Heart left ventricle (tissue), 16 donors: ENCODE measurements at regions not wholly inside any gene's neighbourhood (a gene's known extent, or its start where the extent isn't known, plus 50 kb on each side); places are given as distances from the start of the nearest gene placed in this dataset.

Source experiments
- ATAC-seq, 4 donors: fragments of 200-7000 bp; cut with Tn5 transposase; one replicate each; pipeline ENCODE4 v1.9.1; 2020 to 2022; ENCODE audit warnings: moderate library complexity in 4 of 4, mild to moderate bottlenecking in 3 of 4, moderate number of reproducible peaks in 1 of 4
- DNase-seq, 5 donors: peaks; one replicate each; pipeline ENCODE4 v3.0.0-alpha.2; 2020
- H3K27ac ChIP-seq, 12 donors: fragments of 200-600 bp; sonication (generic) in 4 of 12; one replicate each; pipeline versions ENCODE4 v1.5.0 to v1.8.0; 2016 to 2022; ENCODE audit warnings: mild to moderate bottlenecking in 2 of 12
- H3K27me3 ChIP-seq, 9 donors: fragments of 200-600 bp; sonication (generic) in 2 of 9; one replicate each; pipeline versions ENCODE4 v1.5.1 to v1.8.0; 2016 to 2022; ENCODE audit warnings: mild to moderate bottlenecking in 3 of 9
- H3K36me3 ChIP-seq, 9 donors: fragments of 200-600 bp; sonication (generic) in 2 of 9; one replicate each; pipeline versions ENCODE4 v1.5.0 to v1.8.0; 2018 to 2022; ENCODE audit warnings: mild to moderate bottlenecking in 2 of 9
- H3K4me1 ChIP-seq, 12 donors: fragments of 200-600 bp; sonication (generic) in 4 of 12; one replicate each; pipeline versions ENCODE4 v1.5.0 to v1.8.0; 2016 to 2022; ENCODE audit warnings: mild to moderate bottlenecking in 3 of 12
- H3K4me3 ChIP-seq, 12 donors: fragments of 200-600 bp; sonication (generic) in 4 of 12; one replicate each; pipeline versions ENCODE4 v1.5.0 to v1.8.0; 2017 to 2022; ENCODE audit warnings: mild to moderate bottlenecking in 9 of 12, moderate library complexity in 4 of 12
- H3K9me3 ChIP-seq, 12 donors: fragments of 200-600 bp; sonication (generic) in 4 of 12; one replicate each; pipeline versions ENCODE4 v1.5.0 to v1.8.0; 2016 to 2022; ENCODE audit warnings: mild to moderate bottlenecking in 1 of 12
- POLR2A ChIP-seq, 2 donors: fragments of 450-650 bp; IDR thresholded peaks; one replicate each; pipeline ENCODE4 v1.6.1; 2017; ENCODE audit warnings: antibody characterized with exemption in 2 of 2, mild to moderate bottlenecking in 2 of 2, moderate library complexity in 2 of 2
- WGBS, 4 donors: extraction: QIAGEN DNeasy Blood & Tissue Kit in 2 of 4; methylation state at CpG; one replicate each; pipeline versions ENCODE4 v1.1.5 to v1.1.7; 2013 to 2018; 5-methylcytosine and 5-hydroxymethylcytosine counted together
- intact Hi-C, 10 donors: fragments of 100-400 bp; cut with DNase I; formaldehyde crosslinking; loops; one replicate each; pipeline versions ENCODE4 v1.11.1 to v1.14.2; 2022
- TF ChIP-seq, protein P1 (sequence below), 12 donors: fragments of 200-600 bp; sonication (generic) in 4 of 12; IDR thresholded peaks; one replicate each; pipeline versions ENCODE4 v1.5.0 to v1.8.0; 2018 to 2022; ENCODE audit warnings: antibody characterized with exemption in 12 of 12, mild to moderate bottlenecking in 5 of 12
- donor health status: ischemic (EF 13 %, LVEDD 7.1; RV severe dilation, severe dysfunction).
- donor health status: healthy with polysubstance abuse.
- donor health status: DM: no; HTN: yes; CAD: no.
- donor health status: DM: no; HTN: no; CAD: no.
- donor health status: ischemic (EF 25% LVEDD 6.9; RV normal size, moderate dysfunction).
- donor health status: ischemic (EF 25% LVEDD 5.7; RV mildly dilated, moderate dysfunction).
- donor health status: healthy.
- donor health status: DM: yes; HTN: yes; CAD: no.
- donor health status: ischemic (EF 35%, LVEDD 5.7; RV mildly dilated, moderate dysfunction).
- donor health status: nonischemic (EF 11% LVEDD 7.7; RV severe dilation, severe dysfunction).
- donor health status: DM: yes; HTN: yes; CAD: no.
- donor health status: PGD.
- donor health status: ischemic (EF 29% LVEDD 5.4; RV normal size, mild dysfunction).
- donor health status: nonischemic (EF 23%, LVEDD 6.1; RV moderate dilation, normal function).

DNA sequence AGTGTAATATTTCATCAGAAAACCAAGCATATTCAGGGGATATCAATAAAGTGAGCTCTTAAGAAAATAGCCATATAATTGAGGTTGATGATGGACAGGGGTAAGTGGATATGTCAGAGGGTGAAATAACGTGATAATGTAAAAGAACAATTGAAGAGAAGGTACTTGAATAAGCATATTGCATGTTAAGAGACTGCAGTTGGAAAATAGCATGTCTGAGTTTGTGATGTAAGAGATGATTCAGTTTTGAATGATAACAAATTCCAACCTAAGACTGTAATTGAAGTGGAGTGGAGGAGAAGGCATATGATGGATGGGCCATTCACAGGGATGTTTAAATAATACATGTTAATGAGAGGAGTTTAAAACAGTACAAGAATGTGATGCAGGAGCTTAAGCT, 1633.5 kb downstream of the SLITRK1 start:
- H3K4me1 ChIP-seq: no peaks in the 10 kb centered on the region
- TF ChIP-seq POLR2A (IDR thresholded peaks at IDR 0.05): no peak
- TF ChIP-seq, protein P1, sequence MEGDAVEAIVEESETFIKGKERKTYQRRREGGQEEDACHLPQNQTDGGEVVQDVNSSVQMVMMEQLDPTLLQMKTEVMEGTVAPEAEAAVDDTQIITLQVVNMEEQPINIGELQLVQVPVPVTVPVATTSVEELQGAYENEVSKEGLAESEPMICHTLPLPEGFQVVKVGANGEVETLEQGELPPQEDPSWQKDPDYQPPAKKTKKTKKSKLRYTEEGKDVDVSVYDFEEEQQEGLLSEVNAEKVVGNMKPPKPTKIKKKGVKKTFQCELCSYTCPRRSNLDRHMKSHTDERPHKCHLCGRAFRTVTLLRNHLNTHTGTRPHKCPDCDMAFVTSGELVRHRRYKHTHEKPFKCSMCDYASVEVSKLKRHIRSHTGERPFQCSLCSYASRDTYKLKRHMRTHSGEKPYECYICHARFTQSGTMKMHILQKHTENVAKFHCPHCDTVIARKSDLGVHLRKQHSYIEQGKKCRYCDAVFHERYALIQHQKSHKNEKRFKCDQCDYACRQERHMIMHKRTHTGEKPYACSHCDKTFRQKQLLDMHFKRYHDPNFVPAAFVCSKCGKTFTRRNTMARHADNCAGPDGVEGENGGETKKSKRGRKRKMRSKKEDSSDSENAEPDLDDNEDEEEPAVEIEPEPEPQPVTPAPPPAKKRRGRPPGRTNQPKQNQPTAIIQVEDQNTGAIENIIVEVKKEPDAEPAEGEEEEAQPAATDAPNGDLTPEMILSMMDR (IDR thresholded peaks at IDR 0.05): no peak

DNA sequence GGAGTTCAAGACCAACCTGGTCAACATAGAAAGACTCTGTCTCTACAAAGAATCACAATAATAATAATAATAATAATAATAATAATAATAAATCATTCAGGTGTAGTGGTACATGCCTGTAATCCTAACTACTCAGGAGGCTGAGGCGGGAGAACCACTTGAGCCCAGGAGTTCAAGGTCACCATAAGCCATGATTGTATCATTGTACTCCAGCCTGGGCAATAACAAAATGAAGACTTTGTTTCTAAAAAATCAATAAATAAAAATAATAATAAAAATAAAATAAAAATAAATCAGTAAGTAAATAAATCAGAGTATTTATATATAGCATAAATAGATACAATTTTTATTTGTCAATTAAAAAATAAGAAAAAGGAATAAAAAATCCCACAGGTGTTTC, 1636.4 kb downstream of the SLITRK1 start:
- Histone ChIP-seq H3K9me3 (no peaks in the 10 kb centered on the region), H3K36me3 (no peaks in the 10 kb centered on the region), H3K27ac (no peak overlapping the region), H3K4me1 (no peaks in the 10 kb centered on the region), H3K27me3 (no peaks in the 10 kb centered on the region), H3K4me3 (no peak overlapping the region)
- ATAC-seq (no peak), DNase-seq (no peak)
- WGBS, 4 donors: 94 to 100% (median 97%) methylated on average over 1 of the region's 1 CpG
- no peak for TF ChIP-seq POLR2A (IDR thresholded peaks at IDR 0.05)
- TF ChIP-seq, protein P1 (IDR thresholded peaks at IDR 0.05): no peak
- intact Hi-C loops: no loop called here

More for the DNA sequence above, 1633.5 kb downstream of the SLITRK1 start:
- intact Hi-C loops: no loop called here
- Histone ChIP-seq H3K27me3 (no peaks in the 10 kb centered on the region), H3K36me3 (no peaks in the 10 kb centered on the region), H3K9me3 (no peaks in the 10 kb centered on the region), H3K4me3 (no peak overlapping the region), H3K27ac (no peak overlapping the region)
- 55 to 63% (median 60%) methylated on average over 1 of the region's 1 CpG for WGBS, 4 donors
- DNase-seq (no peak), ATAC-seq (no peak)

DNA sequence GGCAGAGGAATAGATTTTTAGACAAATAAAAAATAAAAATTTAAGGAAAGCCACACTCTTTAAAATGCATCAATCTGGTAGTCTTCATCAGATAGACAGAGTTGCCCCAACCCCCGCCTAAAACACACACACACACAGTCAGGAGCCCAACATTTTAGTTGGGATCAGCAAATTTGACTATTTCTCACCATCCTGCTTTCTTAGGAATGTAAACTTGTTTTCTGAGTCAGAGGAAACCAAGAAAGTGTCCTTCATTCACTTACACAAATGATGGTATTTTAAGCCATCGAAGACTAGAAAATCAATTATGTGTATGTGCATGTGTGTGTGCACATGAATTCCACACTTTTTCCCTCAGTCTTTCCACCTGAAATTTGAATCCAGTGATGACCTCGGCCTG, 1657.5 kb downstream of the SLITRK1 start:
- no peak for DNase-seq
- Histone ChIP-seq H3K4me1 (no peaks in the 10 kb centered on the region), H3K36me3 (no peaks in the 10 kb centered on the region), H3K9me3 (peaks cover 0 to 7% (median 0%) of the 10 kb centered on the region in 12 donors), H3K27ac (no peak overlapping the region), H3K27me3 (no peaks in the 10 kb centered on the region), H3K4me3 (no peak overlapping the region)
- intact Hi-C loops: no loop called here
- 69 to 81% (median 79%) methylated on average over 3 of the region's 3 CpGs for WGBS, 4 donors
- ATAC-seq: no peak
- no peak for TF ChIP-seq POLR2A (IDR thresholded peaks at IDR 0.05)
- TF ChIP-seq, protein P1 (IDR thresholded peaks at IDR 0.05): no peak

DNA sequence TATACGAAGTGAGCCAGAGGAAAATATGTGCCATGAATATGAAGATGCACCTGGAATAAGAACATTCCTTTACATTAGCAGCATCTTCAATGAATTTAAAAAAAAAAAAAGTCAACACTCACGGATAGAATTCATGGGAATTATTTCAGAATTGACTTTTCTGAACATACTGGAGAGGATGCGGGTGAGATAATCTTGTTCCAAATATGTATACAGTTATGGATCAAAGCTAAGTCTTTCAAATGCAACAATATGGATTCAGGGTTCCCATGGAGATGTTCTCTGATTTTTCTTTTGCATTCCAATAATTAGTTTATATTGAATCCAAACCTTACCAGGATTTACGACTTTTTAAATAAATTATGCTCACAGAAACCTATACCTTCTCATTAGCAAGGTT, 1660.7 kb downstream of the SLITRK1 start:
- Histone ChIP-seq H3K4me3 (no peak overlapping the region), H3K27ac (no peak overlapping the region), H3K27me3 (no peaks in the 10 kb centered on the region), H3K9me3 (peaks cover 0 to 7% (median 0%) of the 10 kb centered on the region in 12 donors), H3K36me3 (no peaks in the 10 kb centered on the region), H3K4me1 (no peaks in the 10 kb centered on the region)
- DNase-seq (no peak), ATAC-seq (no peak)
- intact Hi-C loops: no loop called here
- no peak for TF ChIP-seq POLR2A (IDR thresholded peaks at IDR 0.05)
- TF ChIP-seq, protein P1 (IDR thresholded peaks at IDR 0.05): no peak
- WGBS, 4 donors: 79 to 84% (median 81%) methylated on average over 4 of the region's 4 CpGs
